ENCODE measurements at regions not wholly inside any gene's neighbourhood (a gene's known extent, or its start where the extent isn't known, plus 50 kb on each side); places are given as distances from the start of the nearest gene placed in this dataset.

- no peak for DNase-seq
These were observed 273.9 kb downstream of the BCOR start for GRCh38 chrX:39823854-39824253.

GRCh38 chrX:39826813-39827543 lies 270.8 kb downstream of the BCOR start:
- DNase-seq: no peak

GRCh38 chrX:39827951-39828350 lies 269.8 kb downstream of the BCOR start:
- no peak for DNase-seq

GRCh38 chrX:39828971-39829370 lies 268.8 kb downstream of the BCOR start:
- DNase-seq: no peak

GRCh38 chrX:39829965-39830364 lies 267.8 kb downstream of the BCOR start:
- DNase-seq: no peak

- no peak for DNase-seq
These were observed 267.3 kb downstream of the BCOR start for GRCh38 chrX:39830414-39830813.

GRCh38 chrX:39832211-39832610 lies 265.5 kb downstream of the BCOR start:
- DNase-seq: no peak

GRCh38 chrX:39834600-39834999 lies 263.2 kb downstream of the BCOR start:
- no peak for DNase-seq

GRCh38 chrX:39835241-39835640 lies 262.5 kb downstream of the BCOR start:
- no peak for DNase-seq

GRCh38 chrX:39835776-39836175 lies 262.0 kb downstream of the BCOR start:
- no peak for DNase-seq

GRCh38 chrX:39836802-39837420 lies 260.8 kb downstream of the BCOR start:
- DNase-seq: no peak

- DNase-seq: no peak
These were observed 260.1 kb downstream of the BCOR start for GRCh38 chrX:39837688-39838087.

GRCh38 chrX:39839371-39839770 lies 258.4 kb downstream of the BCOR start:
- no peak for DNase-seq

- no peak for DNase-seq
These were observed 257.6 kb downstream of the BCOR start for GRCh38 chrX:39840133-39840532.

GRCh38 chrX:39840581-39841093 lies 257.1 kb downstream of the BCOR start:
- DNase-seq: no peak

GRCh38 chrX:39841604-39842003 lies 256.2 kb downstream of the BCOR start:
- DNase-seq: no peak

- no peak for DNase-seq
These were observed 255.3 kb downstream of the BCOR start for GRCh38 chrX:39842281-39842973.

GRCh38 chrX:39843318-39843717 lies 254.4 kb downstream of the BCOR start:
- no peak for DNase-seq

- DNase-seq: no peak
These were observed 252.5 kb downstream of the BCOR start for GRCh38 chrX:39845233-39845632.

GRCh38 chrX:39846460-39846859 lies 251.3 kb downstream of the BCOR start:
- no peak for DNase-seq

GRCh38 chrX:39848243-39848642 lies 249.5 kb downstream of the BCOR start:
- DNase-seq: no peak

- no peak for DNase-seq
These were observed 248.9 kb downstream of the BCOR start for GRCh38 chrX:39848900-39849299.

GRCh38 chrX:39850209-39850608 lies 247.5 kb downstream of the BCOR start:
- DNase-seq: no peak

- peak in 1 of 4 experiments; percentile 18 for DNase-seq
These were observed 247.1 kb downstream of the BCOR start for GRCh38 chrX:39850630-39851152.
